OCI-LY7 (cell line): ENCODE measurements at regions not wholly inside any gene's neighbourhood (a gene's known extent, or its start where the extent isn't known, plus 50 kb on each side); places are given as distances from the start of the nearest gene placed in this dataset.

Experiments used
- CTCF ChIP-seq: fragments of 200-600 bp; sonication (generic); conservative IDR thresholded peaks from 2 replicates; pipeline ENCODE4 v1.5.1; 2014; ENCODE audit warnings: mild to moderate bottlenecking, antibody characterized with exemption, low read length, moderate library complexity, mixed read lengths
- EZH2phosphoT487 ChIP-seq: fragments of 200-600 bp; sonication (generic); IDR thresholded peaks from 2 replicates; pipeline ENCODE4 v1.6.1; 2018; ENCODE audit warnings: low read depth, borderline replicate concordance, mild to moderate bottlenecking, mixed run types, antibody characterized with exemption, low read length, moderate library complexity, mixed read lengths

DNA sequence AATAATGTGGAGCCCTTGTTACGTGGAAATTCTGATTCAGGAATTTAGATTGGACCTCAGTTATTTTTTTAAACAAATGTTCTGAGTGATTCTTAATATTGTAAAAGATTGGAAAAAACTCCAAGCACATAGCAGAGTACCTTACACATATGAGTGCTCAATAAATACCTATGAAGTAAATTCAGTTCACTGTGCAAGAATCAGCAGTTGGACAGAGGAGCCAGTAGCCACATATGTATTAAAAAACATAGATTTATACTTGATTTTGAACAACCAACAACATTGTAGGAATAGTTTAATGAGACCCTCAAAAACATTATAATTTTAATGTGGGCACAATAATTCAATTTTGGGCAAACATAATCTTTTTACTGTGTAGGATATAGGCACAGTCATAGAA, 109.3 kb upstream of the B3GAT2 start:
- TF ChIP-seq CTCF, result no peak
- no peak for TF ChIP-seq EZH2phosphoT487
